ENCODE measurements at regions not wholly inside any gene's neighbourhood (a gene's known extent, or its start where the extent isn't known, plus 50 kb on each side); places are given as distances from the start of the nearest gene placed in this dataset.

GRCh38 chr2:76378140-76378539 lies 667.4 kb upstream of the GCFC2 start:
- Mint-ChIP-seq H3K4me1 (no peaks in the 10 kb centered on the region), H3K36me3 (ENCODE audit: low read depth) (no peaks in the 10 kb centered on the region), H3K9me3 (ENCODE audit: low read depth) (peaks cover 5% of the 10 kb centered on the region), H3K27me3 (no peaks in the 10 kb centered on the region), H3K27ac (no peak overlapping the region), H3K4me3 (no peak overlapping the region)
- ATAC-seq (no peak), DNase-seq (no peak)
- intact Hi-C loops (cut with DNase I, micrococcal nuclease) = no loop called here
- ChIA-PET POLR2A (no interaction called here), CTCF (no interaction called here)

GRCh38 chr2:76341439-76341838 lies 630.7 kb upstream of the GCFC2 start:
- ATAC-seq = no peak
- Mint-ChIP-seq H3K4me1 (no peaks in the 10 kb centered on the region), H3K4me3 (no peak overlapping the region), H3K27me3 (no peaks in the 10 kb centered on the region), H3K27ac (no peak overlapping the region), H3K36me3 (ENCODE audit: low read depth) (no peaks in the 10 kb centered on the region), H3K9me3 (ENCODE audit: low read depth) (peaks cover 9% of the 10 kb centered on the region)
- intact Hi-C loops (cut with DNase I, micrococcal nuclease) = no loop called here
- ChIA-PET CTCF (no interaction called here), POLR2A (no interaction called here)
- DNase-seq = no peak

GRCh38 chr2:76332871-76333270 lies 622.2 kb upstream of the GCFC2 start:
- no peak for DNase-seq
- no peaks in the 10 kb centered on the region for H3K4me1 Mint-ChIP-seq
- no peak for ATAC-seq
- no peaks in the 10 kb centered on the region for H3K36me3 Mint-ChIP-seq (ENCODE audit: low read depth)
- ChIA-PET POLR2A (no interaction called here), CTCF (no interaction called here)
- peaks cover 13% of the 10 kb centered on the region for H3K9me3 Mint-ChIP-seq (ENCODE audit: low read depth)
- H3K4me3 Mint-ChIP-seq = no peak overlapping the region
- H3K27me3 Mint-ChIP-seq = no peaks in the 10 kb centered on the region
- intact Hi-C loops (cut with DNase I, micrococcal nuclease) = no loop called here
- H3K27ac Mint-ChIP-seq = no peak overlapping the region

DNA sequence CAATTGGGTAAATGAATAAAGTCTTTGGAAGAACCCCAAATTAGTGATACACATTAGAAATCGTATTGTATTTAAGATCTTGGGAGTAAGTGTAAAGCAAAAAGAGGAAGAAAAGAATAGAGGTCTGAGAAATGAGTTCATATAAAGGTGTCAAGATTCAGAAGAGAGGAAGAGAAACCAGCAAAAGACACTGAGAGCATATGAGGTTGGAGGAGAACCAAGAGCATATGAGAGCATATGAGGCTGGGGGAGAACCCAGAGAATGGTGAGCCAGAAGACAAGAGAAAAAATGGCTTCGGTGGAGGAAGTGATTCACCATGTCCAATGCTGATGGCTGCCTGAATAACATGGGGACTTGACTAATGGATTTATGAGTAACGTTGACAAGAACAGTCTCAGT lies 620.1 kb upstream of the GCFC2 start:
- Mint-ChIP-seq H3K27ac (no peak overlapping the region), H3K9me3 (ENCODE audit: low read depth) (peaks cover 9% of the 10 kb centered on the region), H3K4me3 (no peak overlapping the region), H3K4me1 (no peaks in the 10 kb centered on the region), H3K36me3 (ENCODE audit: low read depth) (no peaks in the 10 kb centered on the region), H3K27me3 (no peaks in the 10 kb centered on the region)
- ChIA-PET CTCF (no interaction called here), POLR2A (no interaction called here)
- ATAC-seq = no peak
- intact Hi-C loops (cut with DNase I, micrococcal nuclease) = no loop called here
- no peak for DNase-seq

DNA sequence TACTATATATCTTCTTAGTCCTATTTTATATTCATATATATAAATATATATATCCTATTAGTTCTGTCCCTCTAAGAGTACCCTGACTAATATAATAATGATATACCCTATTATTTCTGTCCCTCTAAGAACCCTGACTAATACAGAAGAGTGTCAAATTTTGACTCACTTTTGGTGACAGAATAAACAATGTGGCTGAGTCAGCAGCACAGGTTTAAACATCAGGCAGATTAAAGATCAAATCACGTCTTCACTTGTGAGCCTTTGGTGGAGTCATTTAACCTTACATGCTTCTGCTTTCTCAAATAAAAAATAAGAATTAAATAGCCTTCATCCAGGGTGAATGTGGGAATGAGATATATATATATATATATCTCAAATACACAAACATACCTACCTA lies 615.9 kb upstream of the GCFC2 start:
- H3K27me3 Mint-ChIP-seq = no peaks in the 10 kb centered on the region
- no peaks in the 10 kb centered on the region for H3K36me3 Mint-ChIP-seq (ENCODE audit: low read depth)
- H3K4me3 Mint-ChIP-seq = no peak overlapping the region
- H3K4me1 Mint-ChIP-seq = no peaks in the 10 kb centered on the region
- DNase-seq (no peak), ATAC-seq (no peak)
- intact Hi-C loops (cut with DNase I, micrococcal nuclease) = no loop called here
- ChIA-PET POLR2A (no interaction called here), CTCF (no interaction called here)
- peaks cover 4% of the 10 kb centered on the region for H3K9me3 Mint-ChIP-seq (ENCODE audit: low read depth)
- no peak overlapping the region for H3K27ac Mint-ChIP-seq

- ChIA-PET POLR2A (no interaction called here), CTCF (no interaction called here)
- H3K27ac Mint-ChIP-seq = no peak overlapping the region
- no peaks in the 10 kb centered on the region for H3K4me1 Mint-ChIP-seq
- intact Hi-C loops (cut with DNase I, micrococcal nuclease) = no loop called here
- peaks cover 2% of the 10 kb centered on the region for H3K9me3 Mint-ChIP-seq (ENCODE audit: low read depth)
- H3K36me3 Mint-ChIP-seq (ENCODE audit: low read depth) = no peaks in the 10 kb centered on the region
- H3K4me3 Mint-ChIP-seq = no peak overlapping the region
- ATAC-seq (no peak), DNase-seq (no peak)
- H3K27me3 Mint-ChIP-seq = no peaks in the 10 kb centered on the region
Measured at GRCh38 chr2:76323381-76323780, 612.7 kb upstream of the GCFC2 start.

GRCh38 chr2:76320716-76321115 lies 610.0 kb upstream of the GCFC2 start:
- ATAC-seq = no peak
- H3K36me3 Mint-ChIP-seq (ENCODE audit: low read depth) = no peaks in the 10 kb centered on the region
- H3K9me3 Mint-ChIP-seq (ENCODE audit: low read depth) = peaks cover 2% of the 10 kb centered on the region
- intact Hi-C loops (cut with DNase I, micrococcal nuclease) = no loop called here
- H3K4me1 Mint-ChIP-seq = no peaks in the 10 kb centered on the region
- no peak overlapping the region for H3K27ac Mint-ChIP-seq
- H3K4me3 Mint-ChIP-seq = no peak overlapping the region
- no peak for DNase-seq
- CTCF ChIA-PET = no interaction called here
- H3K27me3 Mint-ChIP-seq = no peaks in the 10 kb centered on the region
- POLR2A ChIA-PET = no interaction called here

DNA sequence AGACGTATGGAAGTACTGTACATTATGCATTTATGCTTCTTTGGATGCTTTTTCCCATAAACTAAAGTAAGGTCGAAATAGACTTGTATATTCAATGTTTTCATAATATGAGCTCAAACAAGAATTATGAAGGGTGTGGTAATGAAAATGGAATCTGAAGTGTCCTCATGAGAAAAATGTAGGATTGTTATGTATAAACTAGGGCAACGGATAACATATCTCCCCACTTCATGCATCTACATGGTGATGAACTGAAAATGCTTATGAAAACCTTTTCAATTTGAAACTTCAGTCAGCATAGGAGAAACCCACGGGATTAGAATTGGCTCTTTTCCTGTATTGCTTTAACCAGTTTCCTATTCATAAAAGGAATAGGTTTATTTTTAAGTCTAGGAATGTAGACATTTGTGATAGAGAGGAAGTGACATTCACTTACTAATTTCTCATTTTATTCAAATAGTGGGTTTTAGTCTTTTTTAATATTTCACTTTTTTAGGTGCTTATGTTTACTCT lies 608.2 kb upstream of the GCFC2 start:
- Mint-ChIP-seq H3K4me3 (no peak overlapping the region), H3K27ac (no peak overlapping the region), H3K36me3 (ENCODE audit: low read depth) (no peaks in the 10 kb centered on the region), H3K27me3 (no peaks in the 10 kb centered on the region), H3K9me3 (ENCODE audit: low read depth) (peaks cover 2% of the 10 kb centered on the region), H3K4me1 (no peaks in the 10 kb centered on the region)
- ATAC-seq (no peak), DNase-seq (no peak)
- POLR2A ChIA-PET = interaction anchor here (0.7 kb wide), 1 partner anchor 24 kb away, joined by 3 read pairs; no protein-coding TSS in a partner anchor
- intact Hi-C loops (cut with DNase I, micrococcal nuclease) = loop anchor here in 1 of 2 experiments (10.0 kb wide), 1 partner anchor 354 kb away; no protein-coding TSS in a partner anchor
- CTCF ChIA-PET = no interaction called here

DNA sequence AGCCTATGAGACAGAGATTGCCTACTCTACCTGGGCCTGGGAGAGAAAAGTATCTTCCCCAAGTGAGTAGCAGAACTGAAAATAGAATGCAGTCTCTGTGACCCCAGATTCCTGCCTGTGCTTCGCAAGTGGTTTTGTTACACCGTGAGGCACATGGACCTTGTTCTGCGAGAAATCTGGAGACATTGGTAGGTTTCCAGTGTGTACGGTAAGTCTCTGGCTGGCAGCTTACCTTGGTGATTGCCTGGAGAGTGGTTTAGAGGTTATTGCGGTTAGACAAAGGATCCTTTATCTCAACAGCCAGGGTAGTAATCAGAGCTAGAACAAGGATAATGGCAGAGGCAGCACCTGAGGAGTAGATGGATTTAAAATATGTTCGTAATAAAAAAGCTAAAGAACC lies 606.0 kb upstream of the GCFC2 start:
- Mint-ChIP-seq H3K36me3 (ENCODE audit: low read depth) (no peaks in the 10 kb centered on the region), H3K9me3 (ENCODE audit: low read depth) (peaks cover 2% of the 10 kb centered on the region), H3K4me3 (no peak overlapping the region), H3K27me3 (no peaks in the 10 kb centered on the region), H3K27ac (no peak overlapping the region), H3K4me1 (no peaks in the 10 kb centered on the region)
- intact Hi-C loops (cut with DNase I, micrococcal nuclease) = loop anchor here in 1 of 2 experiments (10.0 kb wide), 1 partner anchor 352 kb away; no protein-coding TSS in a partner anchor
- CTCF ChIA-PET = no interaction called here
- ATAC-seq (no peak), DNase-seq (no peak)
- POLR2A ChIA-PET = no interaction called here

- no peaks in the 10 kb centered on the region for H3K36me3 Mint-ChIP-seq (ENCODE audit: low read depth)
- CTCF ChIA-PET = no interaction called here
- H3K4me1 Mint-ChIP-seq = no peaks in the 10 kb centered on the region
- no peak overlapping the region for H3K27ac Mint-ChIP-seq
- H3K27me3 Mint-ChIP-seq = no peaks in the 10 kb centered on the region
- DNase-seq (no peak), ATAC-seq (no peak)
- intact Hi-C loops (cut with DNase I, micrococcal nuclease) = loop anchor here in 1 of 2 experiments (10.0 kb wide), 1 partner anchor 350 kb away; no protein-coding TSS in a partner anchor
- H3K4me3 Mint-ChIP-seq = no peak overlapping the region
- H3K9me3 Mint-ChIP-seq (ENCODE audit: low read depth) = no peaks in the 10 kb centered on the region
- POLR2A ChIA-PET = no interaction called here
Measured at GRCh38 chr2:76314271-76315020, 603.7 kb upstream of the GCFC2 start.

DNA sequence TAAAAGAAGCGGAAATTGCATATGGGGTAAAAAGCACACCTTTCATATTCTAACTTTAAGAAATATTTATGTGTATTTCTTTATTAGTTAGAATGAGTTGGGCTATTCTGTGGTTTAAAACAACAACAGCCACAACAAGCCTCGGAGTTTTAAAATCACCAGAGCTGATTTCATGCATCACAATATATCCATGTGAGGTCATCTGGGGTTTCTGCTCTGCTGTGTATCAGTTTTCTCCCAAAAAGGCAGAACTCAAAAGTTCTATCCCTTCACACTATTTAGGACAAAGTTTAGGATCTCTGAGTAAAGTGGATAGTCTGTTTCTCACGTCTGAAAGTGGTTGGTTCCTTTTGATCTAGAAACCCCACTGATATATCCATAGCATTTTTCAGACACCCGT lies 601.5 kb upstream of the GCFC2 start:
- intact Hi-C loops (cut with DNase I, micrococcal nuclease) = loop anchor here in 1 of 2 experiments (10.0 kb wide), 1 partner anchor 347 kb away; no protein-coding TSS in a partner anchor
- DNase-seq = no peak
- no peaks in the 10 kb centered on the region for H3K9me3 Mint-ChIP-seq (ENCODE audit: low read depth)
- no peaks in the 10 kb centered on the region for H3K27me3 Mint-ChIP-seq
- CTCF ChIA-PET = no interaction called here
- no peak overlapping the region for H3K4me3 Mint-ChIP-seq
- no peaks in the 10 kb centered on the region for H3K36me3 Mint-ChIP-seq (ENCODE audit: low read depth)
- POLR2A ChIA-PET = no interaction called here
- H3K4me1 Mint-ChIP-seq = no peaks in the 10 kb centered on the region
- no peak overlapping the region for H3K27ac Mint-ChIP-seq
- no peak for ATAC-seq

DNA sequence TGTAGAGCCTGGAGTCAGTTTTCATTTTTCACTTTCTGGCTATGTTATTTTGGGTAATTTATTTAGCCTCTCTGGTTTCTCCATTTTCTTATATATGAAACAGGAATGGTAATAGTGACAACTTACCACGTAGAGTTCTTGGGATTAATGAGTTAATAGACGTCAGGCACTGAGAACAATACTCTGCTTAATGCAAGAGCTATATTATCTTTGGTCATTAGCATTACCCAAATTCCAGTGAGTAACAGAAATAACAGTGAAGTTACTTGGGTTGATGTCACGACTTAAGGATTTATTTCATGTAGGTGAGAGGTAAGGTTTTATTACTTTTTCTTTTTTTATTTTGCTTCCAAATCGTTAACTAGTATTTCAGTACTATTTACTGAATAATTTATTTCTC lies 601.0 kb upstream of the GCFC2 start:
- no peak for DNase-seq
- POLR2A ChIA-PET = no interaction called here
- Mint-ChIP-seq H3K27ac (no peak overlapping the region), H3K27me3 (no peaks in the 10 kb centered on the region), H3K4me1 (no peaks in the 10 kb centered on the region), H3K36me3 (ENCODE audit: low read depth) (no peaks in the 10 kb centered on the region), H3K9me3 (ENCODE audit: low read depth) (no peaks in the 10 kb centered on the region), H3K4me3 (no peak overlapping the region)
- intact Hi-C loops (cut with DNase I, micrococcal nuclease) = loop anchor here in 1 of 2 experiments (10.0 kb wide), 1 partner anchor 347 kb away; no protein-coding TSS in a partner anchor
- CTCF ChIA-PET = no interaction called here
- no peak for ATAC-seq

Data from activated CD4-positive, alpha-beta T cell treated with anti-CD3 and anti-CD28 coated beads for 36 hours (primary cell).